Uterus (tissue), 3 donors: ENCODE measurements at regions not wholly inside any gene's neighbourhood (a gene's known extent, or its start where the extent isn't known, plus 50 kb on each side); places are given as distances from the start of the nearest gene placed in this dataset.

Experiments used
- DNase-seq, 2 donors: peaks; one replicate each; pipeline ENCODE4 v3.0.0-alpha.2; 2019 to 2020
- H3K27ac ChIP-seq, 2 donors: fragments of 200-600 bp; sonication (generic); 1 replicate in 1 of 2; 2 replicates in 1 of 2; pipeline ENCODE4 v1.5.1; 2016 to 2018
- H3K27me3 ChIP-seq, 2 donors: fragments of 200-600 bp; sonication (generic); one replicate each; pipeline ENCODE4 v1.5.1; 2018 to 2019; ENCODE audit warnings: control low read depth in 1 of 2
- H3K36me3 ChIP-seq, 2 donors: fragments of 200-600 bp; sonication (generic); one replicate each; pipeline ENCODE4 v1.5.1; 2019; ENCODE audit warnings: control low read depth in 1 of 2
- H3K4me1 ChIP-seq, 2 donors: fragments of 200-600 bp; sonication (generic); one replicate each; pipeline ENCODE4 v1.5.1; 2018 to 2019; ENCODE audit warnings: control low read depth in 1 of 2
- H3K4me3 ChIP-seq, 2 donors: fragments of 200-600 bp; sonication (generic); 1 replicate in 1 of 2; 2 replicates in 1 of 2; pipeline ENCODE4 v1.5.1; 2018 to 2019; ENCODE audit warnings: mild to moderate bottlenecking in 1 of 2
- H3K9me3 ChIP-seq, 2 donors: fragments of 200-600 bp; sonication (generic); one replicate each; pipeline ENCODE4 v1.5.1; 2019; ENCODE audit warnings: control low read depth in 1 of 2
- CTCF ChIP-seq, 4 experiments: fragments of 200-600 bp in 2 of 4; fragments of 450-650 bp in 2 of 4; sonication (generic) in 2 of 4; IDR thresholded peaks; one replicate each; pipeline ENCODE4 v1.5.1; 2016 to 2019; ENCODE audit warnings: antibody characterized with exemption in 4 of 4, mild to moderate bottlenecking in 2 of 4, moderate library complexity in 1 of 4
- POLR2A ChIP-seq, 2 donors: fragments of 450-650 bp; IDR thresholded peaks; one replicate each; pipeline ENCODE4 v1.6.1; 2016; ENCODE audit warnings: antibody characterized with exemption in 2 of 2, mild to moderate bottlenecking in 1 of 2, moderate library complexity in 1 of 2
- intact Hi-C: fragments of 100-400 bp; cut with DNase I; formaldehyde crosslinking; loops from one replicate; pipeline ENCODE4 v1.15.1; 2023; ENCODE audit warnings: low total_unique reads
- donor health status: DM: yes; HTN: yes; CAD: no.

GRCh38 chr2:13558368-13558767 lies 841.6 kb downstream of the TRIB2 start:
- TF ChIP-seq CTCF (IDR thresholded peaks at IDR 0.05) (no peak), POLR2A (IDR thresholded peaks at IDR 0.05) (no peak)
- no peaks in the 10 kb centered on the region for H3K27me3 ChIP-seq
- no peak for DNase-seq
- intact Hi-C loops = no loop called here
- H3K4me3 ChIP-seq = no peak overlapping the region
- no peaks in the 10 kb centered on the region for H3K4me1 ChIP-seq
- H3K27ac ChIP-seq = no peak overlapping the region
- no peaks in the 10 kb centered on the region for H3K36me3 ChIP-seq
- H3K9me3 ChIP-seq = no peaks in the 10 kb centered on the region

- intact Hi-C loops = no loop called here
- DNase-seq = no peak
- Histone ChIP-seq H3K36me3 (no peaks in the 10 kb centered on the region), H3K27me3 (no peaks in the 10 kb centered on the region), H3K27ac (no peak overlapping the region), H3K9me3 (no peaks in the 10 kb centered on the region), H3K4me3 (no peak overlapping the region), H3K4me1 (no peaks in the 10 kb centered on the region)
- TF ChIP-seq POLR2A (IDR thresholded peaks at IDR 0.05) = no peak
- TF ChIP-seq CTCF (IDR thresholded peaks at IDR 0.05) = no peak
Measured at GRCh38 chr2:13560322-13560721, 843.6 kb downstream of the TRIB2 start.

GRCh38 chr2:13572466-13572865 lies 855.7 kb downstream of the TRIB2 start:
- Histone ChIP-seq H3K9me3 (no peaks in the 10 kb centered on the region), H3K27me3 (no peaks in the 10 kb centered on the region), H3K36me3 (no peaks in the 10 kb centered on the region), H3K4me1 (no peaks in the 10 kb centered on the region), H3K27ac (no peak overlapping the region), H3K4me3 (no peak overlapping the region)
- DNase-seq = no peak
- no peak for TF ChIP-seq POLR2A (IDR thresholded peaks at IDR 0.05)
- no peak for TF ChIP-seq CTCF (IDR thresholded peaks at IDR 0.05)
- intact Hi-C loops = no loop called here

GRCh38 chr2:13574831-13575230 lies 858.1 kb downstream of the TRIB2 start:
- Histone ChIP-seq H3K4me1 (no peaks in the 10 kb centered on the region), H3K4me3 (no peak overlapping the region), H3K27ac (no peak overlapping the region), H3K9me3 (no peaks in the 10 kb centered on the region), H3K27me3 (no peaks in the 10 kb centered on the region), H3K36me3 (no peaks in the 10 kb centered on the region)
- intact Hi-C loops = no loop called here
- DNase-seq = no peak
- TF ChIP-seq CTCF (IDR thresholded peaks at IDR 0.05) (no peak), POLR2A (IDR thresholded peaks at IDR 0.05) (no peak)

- no peaks in the 10 kb centered on the region for H3K27me3 ChIP-seq
- no peaks in the 10 kb centered on the region for H3K36me3 ChIP-seq
- no peaks in the 10 kb centered on the region for H3K4me1 ChIP-seq
- intact Hi-C loops = no loop called here
- H3K9me3 ChIP-seq = no peaks in the 10 kb centered on the region
- no peak overlapping the region for H3K27ac ChIP-seq
- H3K4me3 ChIP-seq = no peak overlapping the region
- TF ChIP-seq CTCF (IDR thresholded peaks at IDR 0.05) = no peak
- no peak for TF ChIP-seq POLR2A (IDR thresholded peaks at IDR 0.05)
- DNase-seq = no peak
Measured at GRCh38 chr2:13576406-13577036, 859.8 kb downstream of the TRIB2 start.
